Caki2 (cell line): ENCODE measurements at regions not wholly inside any gene's neighbourhood (a gene's known extent, or its start where the extent isn't known, plus 50 kb on each side); places are given as distances from the start of the nearest gene placed in this dataset.

Source experiments
- DNase-seq: peaks from one replicate; pipeline ENCODE4 v3.0.0-alpha.2; 2015; ENCODE audit warnings: low read depth
- in situ Hi-C: cut with HindIII; loops from 2 replicates; pipeline ENCODE4 v1.10.0; 2016; ENCODE audit warnings: low sequenced_read_pairs, low pct_unique_long_range_greater_than_20kb, mixed read lengths

GRCh38 chr3:10616321-10616720 is 110.9 kb upstream of the ATP2B2 start:
- in situ Hi-C loops: no loop called here
- no peak for DNase-seq

GRCh38 chr3:10619989-10620832 is 114.8 kb upstream of the ATP2B2 start:
- in situ Hi-C loops: no loop called here
- DNase-seq: no peak

- in situ Hi-C loops: no loop called here
- DNase-seq: no peak
Measured at GRCh38 chr3:10620833-10621082, 115.4 kb upstream of the ATP2B2 start.

GRCh38 chr3:10623578-10624275 is 118.3 kb upstream of the ATP2B2 start:
- in situ Hi-C loops: no loop called here
- no peak for DNase-seq

GRCh38 chr3:10625323-10625722 is 119.9 kb upstream of the ATP2B2 start:
- DNase-seq: no peak

GRCh38 chr3:10627884-10628572 is 122.6 kb upstream of the ATP2B2 start:
- no peak for DNase-seq
- in situ Hi-C loops: no loop called here

More at GRCh38 chr3:10625323-10625722, 119.9 kb upstream of the ATP2B2 start:
- in situ Hi-C loops: no loop called here

GRCh38 chr3:10628891-10629670 is 123.7 kb upstream of the ATP2B2 start:
- in situ Hi-C loops: no loop called here
- no peak for DNase-seq

GRCh38 chr3:10629671-10630040 is 124.3 kb upstream of the ATP2B2 start:
- no peak for DNase-seq
- in situ Hi-C loops: no loop called here

- in situ Hi-C loops: no loop called here
- no peak for DNase-seq
Measured at GRCh38 chr3:10631224-10631623, 125.8 kb upstream of the ATP2B2 start.

- DNase-seq: no peak
- in situ Hi-C loops: no loop called here
Measured at GRCh38 chr3:10632125-10632524, 126.7 kb upstream of the ATP2B2 start.

- no peak for DNase-seq
- in situ Hi-C loops: no loop called here
Measured at GRCh38 chr3:10632741-10633140, 127.4 kb upstream of the ATP2B2 start.

- in situ Hi-C loops: no loop called here
- DNase-seq: no peak
Measured at GRCh38 chr3:10635446-10636076, 130.2 kb upstream of the ATP2B2 start.

- no peak for DNase-seq
Measured at GRCh38 chr3:10637342-10637741, 132.0 kb upstream of the ATP2B2 start.

GRCh38 chr3:10638466-10638865 is 133.1 kb upstream of the ATP2B2 start:
- in situ Hi-C loops: no loop called here
- DNase-seq: no peak

More at GRCh38 chr3:10637342-10637741, 132.0 kb upstream of the ATP2B2 start:
- in situ Hi-C loops: no loop called here

GRCh38 chr3:10641760-10642159 is 136.4 kb upstream of the ATP2B2 start:
- in situ Hi-C loops: no loop called here
- DNase-seq: no peak

GRCh38 chr3:10644189-10644588 is 138.8 kb upstream of the ATP2B2 start:
- no peak for DNase-seq
- in situ Hi-C loops: no loop called here

GRCh38 chr3:10645800-10646199 is 140.4 kb upstream of the ATP2B2 start:
- in situ Hi-C loops: no loop called here

More at GRCh38 chr3:10645800-10646199, 140.4 kb upstream of the ATP2B2 start:
- no peak for DNase-seq
